ENCODE measurements at regions not wholly inside any gene's neighbourhood (a gene's known extent, or its start where the extent isn't known, plus 50 kb on each side); places are given as distances from the start of the nearest gene placed in this dataset.

DNA sequence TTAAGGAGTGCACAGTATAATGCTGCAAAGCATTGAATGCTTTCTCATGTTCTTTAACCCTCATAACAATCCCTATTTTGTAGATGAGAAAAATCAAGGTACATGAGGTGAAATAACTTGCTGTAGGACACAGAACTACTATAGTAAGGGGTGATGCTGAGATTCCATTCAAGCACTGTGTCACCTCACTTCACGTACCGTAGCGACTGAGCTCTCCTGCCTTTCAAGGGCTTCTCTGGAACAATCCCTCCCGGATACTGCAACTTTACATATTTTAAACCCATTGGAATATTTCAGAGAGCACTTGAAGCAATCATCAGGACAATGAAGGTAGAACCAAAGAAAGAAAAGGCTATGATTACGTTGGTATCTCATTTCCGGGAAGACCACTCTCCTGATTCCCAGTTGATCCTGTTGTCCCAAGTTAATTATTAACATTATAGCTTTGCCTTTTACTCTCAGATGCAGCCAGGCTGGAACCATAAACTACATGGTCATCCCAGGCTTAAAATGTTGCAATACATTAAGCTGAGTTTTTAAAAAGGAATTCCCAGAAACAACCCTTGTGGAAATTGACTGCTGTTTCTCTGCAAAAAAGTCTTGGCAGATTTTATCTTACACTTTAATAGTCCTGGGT is 252.2 kb upstream of the IGF1R start:
- H3K36me3 ChIP-seq (ENCODE audit: control insufficient read depth in 3 of 3, insufficient read depth in 3 of 3, low read length in 3 of 3) = no peaks in the 10 kb centered on the region
- H3K4me1 ChIP-seq (ENCODE audit: control insufficient read depth in 3 of 3, insufficient read depth in 3 of 3, low read length in 3 of 3) = no peaks in the 10 kb centered on the region
- H3K27ac ChIP-seq (ENCODE audit: low read depth, low read length) = no peak overlapping the region
- no peaks in the 10 kb centered on the region for H3K9me3 ChIP-seq (ENCODE audit: control insufficient read depth in 3 of 3, low read length in 3 of 3)
- H3K9ac ChIP-seq (ENCODE audit: low read depth in 1 of 3, low read length in 3 of 3) = no peak overlapping the region
- H3K27me3 ChIP-seq (ENCODE audit: control insufficient read depth in 3 of 3, insufficient read depth in 3 of 3, low read length in 3 of 3) = peaks cover 0 to 13% (median 6%) of the 10 kb centered on the region in 3 donors
- H3K4me3 ChIP-seq (ENCODE audit: low read length in 3 of 3) = no peak overlapping the region

DNA sequence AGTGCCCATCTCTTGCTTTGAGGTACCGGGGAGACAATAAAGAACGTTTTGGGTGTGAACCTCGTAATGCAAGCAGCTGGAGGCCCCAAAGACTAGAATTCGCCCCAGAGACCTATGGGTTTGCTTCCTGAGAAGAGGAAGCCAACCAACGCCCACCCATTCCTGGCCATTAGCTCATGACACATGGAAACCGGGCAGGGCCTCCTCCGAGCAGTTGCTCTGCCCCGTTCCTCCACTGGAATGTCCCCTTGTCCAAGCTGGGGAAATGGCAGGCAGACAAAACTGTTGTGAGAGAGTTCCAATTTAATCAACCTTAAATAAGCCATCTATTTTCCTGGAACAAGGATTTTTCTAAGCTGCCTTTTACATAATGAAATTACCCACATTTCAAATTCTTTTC is 250.9 kb upstream of the IGF1R start:
- Histone ChIP-seq H3K36me3 (ENCODE audit: control insufficient read depth in 3 of 3, insufficient read depth in 3 of 3, low read length in 3 of 3) (no peaks in the 10 kb centered on the region), H3K4me3 (ENCODE audit: low read length in 3 of 3) (no peak overlapping the region), H3K27ac (ENCODE audit: low read depth, low read length) (no peak overlapping the region), H3K27me3 (ENCODE audit: control insufficient read depth in 3 of 3, insufficient read depth in 3 of 3, low read length in 3 of 3) (peaks cover 0 to 8% (median 6%) of the 10 kb centered on the region in 3 donors), H3K9me3 (ENCODE audit: control insufficient read depth in 3 of 3, low read length in 3 of 3) (no peaks in the 10 kb centered on the region), H3K4me1 (ENCODE audit: control insufficient read depth in 3 of 3, insufficient read depth in 3 of 3, low read length in 3 of 3) (no peaks in the 10 kb centered on the region), H3K9ac (ENCODE audit: low read depth in 1 of 3, low read length in 3 of 3) (no peak overlapping the region)

DNA sequence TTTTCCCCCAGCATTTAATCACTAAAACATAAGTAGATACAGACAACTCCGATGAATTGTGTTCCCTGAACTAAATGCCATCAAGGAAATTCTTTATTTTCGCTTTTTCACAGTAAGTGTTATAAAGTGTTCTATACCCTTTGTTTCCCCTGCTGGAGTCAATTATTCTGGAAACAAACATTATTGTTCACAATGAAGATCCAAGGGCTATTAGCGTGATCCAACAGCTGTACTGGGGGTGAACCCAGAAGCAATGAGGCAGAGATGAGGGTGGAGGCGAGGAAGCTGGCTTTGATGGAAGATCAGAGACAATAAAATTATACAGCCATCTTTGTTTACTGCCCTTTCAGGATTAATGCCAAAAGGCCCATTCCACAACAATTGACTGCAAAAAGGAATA is 250.3 kb upstream of the IGF1R start:
- no peaks in the 10 kb centered on the region for H3K36me3 ChIP-seq (ENCODE audit: control insufficient read depth in 3 of 3, insufficient read depth in 3 of 3, low read length in 3 of 3)
- H3K9me3 ChIP-seq (ENCODE audit: control insufficient read depth in 3 of 3, low read length in 3 of 3) = no peaks in the 10 kb centered on the region
- peaks cover 0 to 5% (median 4%) of the 10 kb centered on the region in 3 donors for H3K27me3 ChIP-seq (ENCODE audit: control insufficient read depth in 3 of 3, insufficient read depth in 3 of 3, low read length in 3 of 3)
- H3K9ac ChIP-seq (ENCODE audit: low read depth in 1 of 3, low read length in 3 of 3) = no peak overlapping the region
- no peak overlapping the region for H3K4me3 ChIP-seq (ENCODE audit: low read length in 3 of 3)
- H3K4me1 ChIP-seq (ENCODE audit: control insufficient read depth in 3 of 3, insufficient read depth in 3 of 3, low read length in 3 of 3) = no peaks in the 10 kb centered on the region
- H3K27ac ChIP-seq (ENCODE audit: low read depth, low read length) = no peak overlapping the region

DNA sequence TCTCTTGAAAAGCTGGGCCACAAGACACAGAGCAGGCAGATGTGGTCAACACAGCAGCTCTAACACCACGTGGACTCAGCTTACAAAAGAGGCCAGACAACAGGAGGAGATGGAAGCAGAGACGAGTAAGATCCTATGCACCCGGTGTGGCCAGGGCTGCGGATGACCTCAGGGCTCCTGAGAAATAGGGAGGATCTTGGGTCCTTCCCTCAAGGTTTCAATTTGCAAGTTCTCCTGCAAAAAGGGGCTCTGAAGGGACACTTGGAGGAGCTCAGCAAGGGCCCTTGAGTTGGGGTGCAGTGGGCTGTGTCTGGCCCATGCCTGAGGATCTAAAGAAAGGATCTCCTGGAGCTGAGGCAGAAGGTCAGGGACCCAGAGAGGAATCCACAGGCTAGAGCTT is 249.5 kb upstream of the IGF1R start:
- H3K9me3 ChIP-seq (ENCODE audit: control insufficient read depth in 3 of 3, low read length in 3 of 3) = no peaks in the 10 kb centered on the region
- no peaks in the 10 kb centered on the region for H3K4me1 ChIP-seq (ENCODE audit: control insufficient read depth in 3 of 3, insufficient read depth in 3 of 3, low read length in 3 of 3)
- H3K36me3 ChIP-seq (ENCODE audit: control insufficient read depth in 3 of 3, insufficient read depth in 3 of 3, low read length in 3 of 3) = no peaks in the 10 kb centered on the region
- no peak overlapping the region for H3K9ac ChIP-seq (ENCODE audit: low read depth in 1 of 3, low read length in 3 of 3)
- H3K4me3 ChIP-seq (ENCODE audit: low read length in 3 of 3) = no peak overlapping the region
- peaks cover 0 to 4% (median 2%) of the 10 kb centered on the region in 3 donors for H3K27me3 ChIP-seq (ENCODE audit: control insufficient read depth in 3 of 3, insufficient read depth in 3 of 3, low read length in 3 of 3)
- H3K27ac ChIP-seq (ENCODE audit: low read depth, low read length) = no peak overlapping the region

DNA sequence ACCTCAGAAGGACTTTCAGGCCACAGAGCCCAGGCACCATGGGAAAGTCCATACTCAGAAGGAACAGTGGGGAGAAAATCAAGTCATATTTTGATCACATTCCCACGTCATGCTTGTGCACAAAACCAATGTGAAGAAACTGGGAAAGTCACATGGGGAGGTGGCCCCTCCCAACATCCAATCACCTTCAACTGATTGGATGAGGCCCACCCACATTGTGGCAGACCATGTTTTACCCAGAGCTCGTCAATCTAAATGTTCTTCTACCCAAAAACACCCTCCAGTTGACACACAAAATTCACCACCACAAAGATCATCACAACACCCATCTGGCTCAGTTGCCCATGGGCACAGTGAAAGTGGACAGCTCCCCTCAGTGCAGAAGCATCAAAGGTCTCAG is 248.2 kb upstream of the IGF1R start:
- peaks cover 0 to 4% (median 2%) of the 10 kb centered on the region in 3 donors for H3K27me3 ChIP-seq (ENCODE audit: control insufficient read depth in 3 of 3, insufficient read depth in 3 of 3, low read length in 3 of 3)
- H3K27ac ChIP-seq (ENCODE audit: low read depth, low read length) = no peak overlapping the region
- H3K4me3 ChIP-seq (ENCODE audit: low read length in 3 of 3) = no peak overlapping the region
- H3K9ac ChIP-seq (ENCODE audit: low read depth in 1 of 3, low read length in 3 of 3) = no peak overlapping the region
- H3K4me1 ChIP-seq (ENCODE audit: control insufficient read depth in 3 of 3, insufficient read depth in 3 of 3, low read length in 3 of 3) = no peaks in the 10 kb centered on the region
- H3K9me3 ChIP-seq (ENCODE audit: control insufficient read depth in 3 of 3, low read length in 3 of 3) = no peaks in the 10 kb centered on the region
- no peaks in the 10 kb centered on the region for H3K36me3 ChIP-seq (ENCODE audit: control insufficient read depth in 3 of 3, insufficient read depth in 3 of 3, low read length in 3 of 3)

DNA sequence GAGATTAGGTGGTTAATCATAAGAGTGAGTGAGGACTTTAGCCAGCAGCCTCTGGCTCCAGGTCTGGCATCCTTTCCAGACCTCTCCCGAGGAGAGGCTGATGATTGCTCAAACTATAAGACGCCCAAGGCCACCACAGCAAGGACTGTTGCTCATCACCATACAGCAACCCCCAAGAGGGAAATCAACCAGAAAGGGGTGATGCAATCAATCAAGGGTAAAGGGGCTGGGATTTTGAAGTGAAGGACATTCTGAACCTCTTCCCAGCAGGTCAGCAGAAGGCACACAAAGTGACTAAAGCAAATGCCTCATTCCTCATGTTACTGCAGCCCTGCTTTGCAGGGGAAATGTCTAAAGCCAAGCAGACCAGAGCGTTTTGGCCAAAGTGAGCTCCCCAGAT is 247.3 kb upstream of the IGF1R start:
- Histone ChIP-seq H3K9ac (ENCODE audit: low read depth in 1 of 3, low read length in 3 of 3) (no peak overlapping the region), H3K4me1 (ENCODE audit: control insufficient read depth in 3 of 3, insufficient read depth in 3 of 3, low read length in 3 of 3) (no peaks in the 10 kb centered on the region), H3K36me3 (ENCODE audit: control insufficient read depth in 3 of 3, insufficient read depth in 3 of 3, low read length in 3 of 3) (no peaks in the 10 kb centered on the region), H3K27me3 (ENCODE audit: control insufficient read depth in 3 of 3, insufficient read depth in 3 of 3, low read length in 3 of 3) (peaks cover 2 to 6% (median 5%) of the 10 kb centered on the region in 3 donors), H3K27ac (ENCODE audit: low read depth, low read length) (no peak overlapping the region), H3K4me3 (ENCODE audit: low read length in 3 of 3) (no peak overlapping the region), H3K9me3 (ENCODE audit: control insufficient read depth in 3 of 3, low read length in 3 of 3) (no peaks in the 10 kb centered on the region)

DNA sequence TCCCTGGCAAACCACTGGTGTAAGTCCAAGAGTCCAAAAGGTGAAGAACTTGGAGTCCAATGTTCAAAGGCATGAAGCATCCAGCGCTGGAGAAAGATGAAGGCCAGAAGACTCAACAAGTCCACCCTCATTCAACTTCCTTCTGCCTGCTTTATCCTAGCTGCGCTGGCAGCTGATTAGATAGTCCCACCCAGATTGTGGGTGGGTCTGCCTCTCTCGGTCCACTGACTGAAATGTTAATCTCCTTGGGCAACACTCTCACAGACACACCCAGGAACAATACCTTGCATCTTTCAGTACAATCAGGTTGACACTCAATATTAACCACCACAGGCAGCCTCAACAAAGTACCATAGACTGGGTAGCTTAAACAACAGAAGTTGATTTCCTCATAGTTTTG is 245.9 kb upstream of the IGF1R start:
- Histone ChIP-seq H3K9ac (ENCODE audit: low read depth in 1 of 3, low read length in 3 of 3) (no peak overlapping the region), H3K9me3 (ENCODE audit: control insufficient read depth in 3 of 3, low read length in 3 of 3) (no peaks in the 10 kb centered on the region), H3K27me3 (ENCODE audit: control insufficient read depth in 3 of 3, insufficient read depth in 3 of 3, low read length in 3 of 3) (peaks cover 2 to 5% (median 4%) of the 10 kb centered on the region in 3 donors), H3K27ac (ENCODE audit: low read depth, low read length) (no peak overlapping the region), H3K36me3 (ENCODE audit: control insufficient read depth in 3 of 3, insufficient read depth in 3 of 3, low read length in 3 of 3) (no peaks in the 10 kb centered on the region), H3K4me1 (ENCODE audit: control insufficient read depth in 3 of 3, insufficient read depth in 3 of 3, low read length in 3 of 3) (no peaks in the 10 kb centered on the region), H3K4me3 (ENCODE audit: low read length in 3 of 3) (no peak overlapping the region)

DNA sequence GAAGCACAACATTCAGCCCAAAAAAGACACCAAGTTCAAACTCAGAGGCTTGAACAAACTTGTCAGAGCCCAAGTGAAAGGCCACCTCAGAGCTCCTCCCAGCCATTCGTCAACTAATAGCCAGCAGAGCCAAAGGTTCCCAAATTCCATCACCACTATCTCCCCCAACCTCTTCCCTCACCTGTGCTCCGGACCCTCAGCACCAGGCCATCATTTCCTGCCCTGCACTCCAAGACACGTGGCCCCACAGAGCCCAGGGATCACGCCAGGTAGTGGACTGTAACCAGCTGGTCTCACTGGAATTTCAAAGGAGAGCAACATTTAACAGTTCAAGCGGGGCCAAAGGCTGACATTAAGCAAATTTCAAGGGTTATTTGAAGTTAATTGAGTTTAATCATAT is 245.2 kb upstream of the IGF1R start:
- Histone ChIP-seq H3K9ac (ENCODE audit: low read depth in 1 of 3, low read length in 3 of 3) (no peak overlapping the region), H3K4me3 (ENCODE audit: low read length in 3 of 3) (no peak overlapping the region), H3K27ac (ENCODE audit: low read depth, low read length) (no peak overlapping the region), H3K4me1 (ENCODE audit: control insufficient read depth in 3 of 3, insufficient read depth in 3 of 3, low read length in 3 of 3) (no peaks in the 10 kb centered on the region), H3K27me3 (ENCODE audit: control insufficient read depth in 3 of 3, insufficient read depth in 3 of 3, low read length in 3 of 3) (peaks cover 2 to 5% (median 3%) of the 10 kb centered on the region in 3 donors), H3K9me3 (ENCODE audit: control insufficient read depth in 3 of 3, low read length in 3 of 3) (no peaks in the 10 kb centered on the region), H3K36me3 (ENCODE audit: control insufficient read depth in 3 of 3, insufficient read depth in 3 of 3, low read length in 3 of 3) (no peaks in the 10 kb centered on the region)

DNA sequence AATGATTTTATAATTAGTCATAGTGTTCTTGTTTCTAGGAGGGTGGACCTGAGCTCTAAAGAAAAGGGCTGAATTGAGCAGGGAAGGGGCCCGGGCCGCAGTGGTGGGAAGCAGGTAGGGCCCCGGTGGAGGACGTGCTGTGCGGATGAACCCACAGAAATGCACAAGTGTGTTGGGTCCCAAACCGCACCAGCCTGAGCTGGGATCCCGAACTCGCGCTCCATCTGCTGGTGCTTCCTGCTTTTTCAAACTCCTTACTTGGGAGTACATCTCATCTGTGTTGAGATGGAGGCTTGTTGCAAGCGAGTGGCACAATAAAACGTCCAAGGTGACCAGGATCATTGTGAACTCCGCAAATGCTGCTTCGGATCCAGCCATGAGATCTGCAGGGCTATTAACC is 244.8 kb upstream of the IGF1R start:
- H3K4me3 ChIP-seq (ENCODE audit: low read length in 3 of 3) = no peak overlapping the region
- H3K36me3 ChIP-seq (ENCODE audit: control insufficient read depth in 3 of 3, insufficient read depth in 3 of 3, low read length in 3 of 3) = no peaks in the 10 kb centered on the region
- H3K27me3 ChIP-seq (ENCODE audit: control insufficient read depth in 3 of 3, insufficient read depth in 3 of 3, low read length in 3 of 3) = peaks cover 2 to 5% (median 3%) of the 10 kb centered on the region in 3 donors
- no peak overlapping the region for H3K9ac ChIP-seq (ENCODE audit: low read depth in 1 of 3, low read length in 3 of 3)
- H3K9me3 ChIP-seq (ENCODE audit: control insufficient read depth in 3 of 3, low read length in 3 of 3) = no peaks in the 10 kb centered on the region
- no peaks in the 10 kb centered on the region for H3K4me1 ChIP-seq (ENCODE audit: control insufficient read depth in 3 of 3, insufficient read depth in 3 of 3, low read length in 3 of 3)
- no peak overlapping the region for H3K27ac ChIP-seq (ENCODE audit: low read depth, low read length)

DNA sequence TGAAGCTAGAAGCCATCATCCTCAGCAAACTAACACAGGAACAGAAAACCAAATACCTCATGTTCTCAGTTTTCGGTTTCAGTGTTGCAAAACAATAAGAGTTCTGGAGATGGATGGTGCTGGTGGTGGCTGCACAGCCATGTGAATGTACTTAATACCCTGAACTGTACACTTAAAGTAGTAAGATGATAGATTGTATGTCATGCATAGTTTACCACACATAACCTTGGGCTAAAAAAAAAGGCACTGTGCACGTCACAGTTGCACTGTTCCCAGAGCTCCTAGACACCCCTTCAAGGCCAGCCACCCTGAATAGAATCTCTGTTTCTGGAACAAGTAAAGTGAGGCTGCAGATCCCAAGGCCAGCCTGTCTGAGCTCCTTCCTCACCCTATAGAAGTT is 243.3 kb upstream of the IGF1R start:
- Histone ChIP-seq H3K9me3 (ENCODE audit: control insufficient read depth in 3 of 3, low read length in 3 of 3) (no peaks in the 10 kb centered on the region), H3K9ac (ENCODE audit: low read depth in 1 of 3, low read length in 3 of 3) (no peak overlapping the region)

More for the DNA sequence above, 243.3 kb upstream of the IGF1R start:
- Histone ChIP-seq H3K4me1 (ENCODE audit: control insufficient read depth in 3 of 3, insufficient read depth in 3 of 3, low read length in 3 of 3) (no peaks in the 10 kb centered on the region), H3K27me3 (ENCODE audit: control insufficient read depth in 3 of 3, insufficient read depth in 3 of 3, low read length in 3 of 3) (peaks cover 0 to 5% (median 3%) of the 10 kb centered on the region in 3 donors), H3K27ac (ENCODE audit: low read depth, low read length) (no peak overlapping the region), H3K36me3 (ENCODE audit: control insufficient read depth in 3 of 3, insufficient read depth in 3 of 3, low read length in 3 of 3) (no peaks in the 10 kb centered on the region), H3K4me3 (ENCODE audit: low read length in 3 of 3) (no peak overlapping the region)
